GM21423 (cell line): ENCODE measurements at regions not wholly inside any gene's neighbourhood (a gene's known extent, or its start where the extent isn't known, plus 50 kb on each side); places are given as distances from the start of the nearest gene placed in this dataset.

Source experiments
- ATAC-seq: cut with Tn5 transposase; IDR thresholded peaks from one replicate; pipeline ENCODE4 v1.9.1; 2021; ENCODE audit warnings: mild to moderate bottlenecking, moderate library complexity; ENCODE audit not compliant: unreplicated experiment

- ATAC-seq = no peak
Measured at GRCh38 chr20:24147961-24148360, 159.4 kb upstream of the GGTLC1 start.

- ATAC-seq = no peak
Measured at GRCh38 chr20:24147479-24147878, 158.9 kb upstream of the GGTLC1 start.

- no peak for ATAC-seq
Measured at GRCh38 chr20:24146231-24146634, 157.7 kb upstream of the GGTLC1 start.

- no peak for ATAC-seq
Measured at GRCh38 chr20:24144371-24144770, 155.8 kb upstream of the GGTLC1 start.

GRCh38 chr20:24141111-24141510 is 152.5 kb upstream of the GGTLC1 start:
- no peak for ATAC-seq

- ATAC-seq = no peak
Measured at GRCh38 chr20:24139846-24140245, 151.3 kb upstream of the GGTLC1 start.

- no peak for ATAC-seq
Measured at GRCh38 chr20:24138951-24139350, 150.4 kb upstream of the GGTLC1 start.

GRCh38 chr20:24138196-24138857 is 149.7 kb upstream of the GGTLC1 start:
- ATAC-seq = no peak

GRCh38 chr20:24136659-24137246 is 148.2 kb upstream of the GGTLC1 start:
- ATAC-seq = no peak

- ATAC-seq = no peak
Measured at GRCh38 chr20:24135781-24136180, 147.2 kb upstream of the GGTLC1 start.

GRCh38 chr20:24134930-24135329 is 146.4 kb upstream of the GGTLC1 start:
- no peak for ATAC-seq

GRCh38 chr20:24134284-24134683 is 145.7 kb upstream of the GGTLC1 start:
- ATAC-seq = no peak

- ATAC-seq = no peak
Measured at GRCh38 chr20:24132246-24132645, 143.7 kb upstream of the GGTLC1 start.

- no peak for ATAC-seq
Measured at GRCh38 chr20:24131684-24132083, 143.1 kb upstream of the GGTLC1 start.

GRCh38 chr20:24131281-24131680 is 142.7 kb upstream of the GGTLC1 start:
- no peak for ATAC-seq

GRCh38 chr20:24129641-24130040 is 141.1 kb upstream of the GGTLC1 start:
- no peak for ATAC-seq

- ATAC-seq = no peak
Measured at GRCh38 chr20:24124951-24125650, 136.5 kb upstream of the GGTLC1 start.

- no peak for ATAC-seq
Measured at GRCh38 chr20:24124003-24124402, 135.4 kb upstream of the GGTLC1 start.

GRCh38 chr20:24118441-24119175 is 130.0 kb upstream of the GGTLC1 start:
- ATAC-seq = no peak

- ATAC-seq = no peak
Measured at GRCh38 chr20:24118034-24118433, 129.5 kb upstream of the GGTLC1 start.

- ATAC-seq = no peak
Measured at GRCh38 chr20:24117383-24117782, 128.8 kb upstream of the GGTLC1 start.

- ATAC-seq = no peak
Measured at GRCh38 chr20:24116611-24117010, 128.0 kb upstream of the GGTLC1 start.
